Prostate gland (tissue), 2 donors: ENCODE measurements at regions not wholly inside any gene's neighbourhood (a gene's known extent, or its start where the extent isn't known, plus 50 kb on each side); places are given as distances from the start of the nearest gene placed in this dataset.

ENCODE experiments used
- POLR2A ChIP-seq: fragments of 450-650 bp; IDR thresholded peaks from one replicate; pipeline ENCODE4 v1.6.1; 2016; ENCODE audit warnings: antibody characterized with exemption, mild to moderate bottlenecking
- TF ChIP-seq, protein P1 (sequence below), 4 experiments: fragments of 200-600 bp in 2 of 4; fragments of 450-650 bp in 2 of 4; sonication (generic) in 2 of 4; IDR thresholded peaks; 1 replicate in 3 of 4; 2 replicates in 1 of 4; pipeline ENCODE4 v1.5.1; 2016 to 2019; ENCODE audit warnings: antibody characterized with exemption in 4 of 4, mild to moderate bottlenecking in 2 of 4, moderate library complexity in 2 of 4

GRCh38 chr22:47437110-47437509 lies 674.7 kb downstream of the TBC1D22A start:
- TF ChIP-seq, protein P1, sequence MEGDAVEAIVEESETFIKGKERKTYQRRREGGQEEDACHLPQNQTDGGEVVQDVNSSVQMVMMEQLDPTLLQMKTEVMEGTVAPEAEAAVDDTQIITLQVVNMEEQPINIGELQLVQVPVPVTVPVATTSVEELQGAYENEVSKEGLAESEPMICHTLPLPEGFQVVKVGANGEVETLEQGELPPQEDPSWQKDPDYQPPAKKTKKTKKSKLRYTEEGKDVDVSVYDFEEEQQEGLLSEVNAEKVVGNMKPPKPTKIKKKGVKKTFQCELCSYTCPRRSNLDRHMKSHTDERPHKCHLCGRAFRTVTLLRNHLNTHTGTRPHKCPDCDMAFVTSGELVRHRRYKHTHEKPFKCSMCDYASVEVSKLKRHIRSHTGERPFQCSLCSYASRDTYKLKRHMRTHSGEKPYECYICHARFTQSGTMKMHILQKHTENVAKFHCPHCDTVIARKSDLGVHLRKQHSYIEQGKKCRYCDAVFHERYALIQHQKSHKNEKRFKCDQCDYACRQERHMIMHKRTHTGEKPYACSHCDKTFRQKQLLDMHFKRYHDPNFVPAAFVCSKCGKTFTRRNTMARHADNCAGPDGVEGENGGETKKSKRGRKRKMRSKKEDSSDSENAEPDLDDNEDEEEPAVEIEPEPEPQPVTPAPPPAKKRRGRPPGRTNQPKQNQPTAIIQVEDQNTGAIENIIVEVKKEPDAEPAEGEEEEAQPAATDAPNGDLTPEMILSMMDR (IDR thresholded peaks at IDR 0.05), result no peak
- TF ChIP-seq POLR2A, result no peak
